ENCODE measurements at regions not wholly inside any gene's neighbourhood (a gene's known extent, or its start where the extent isn't known, plus 50 kb on each side); places are given as distances from the start of the nearest gene placed in this dataset.
"Not testable (repeated sequence)": the region's sequence is repeated elsewhere in the genome, so short reads cannot be mapped to it uniquely, and the experiment has no call there.

- Mint-ChIP-seq H3K9me3 (ENCODE audit: low read depth) (no peaks in the 10 kb centered on the region), H3K27me3 (peaks cover 3% of the 10 kb centered on the region), H3K36me3 (no peaks in the 10 kb centered on the region)
Observed at GRCh38 chr6:137316626-137317025, 97.4 kb upstream of the IFNGR1 start.

GRCh38 chr6:137315081-137315480, 95.9 kb upstream of the IFNGR1 start:
- Mint-ChIP-seq H3K4me1 (ENCODE audit: low read depth) (no peaks in the 10 kb centered on the region), H3K27me3 (peaks cover 1% of the 10 kb centered on the region), H3K27ac (no peak overlapping the region), H3K4me3 (no peak overlapping the region), H3K9me3 (ENCODE audit: low read depth) (no peaks in the 10 kb centered on the region), H3K36me3 (no peaks in the 10 kb centered on the region)

More at GRCh38 chr6:137316626-137317025, 97.4 kb upstream of the IFNGR1 start:
- Mint-ChIP-seq H3K4me3 (no peak overlapping the region), H3K4me1 (ENCODE audit: low read depth) (no peaks in the 10 kb centered on the region), H3K27ac (no peak overlapping the region)

- no peak overlapping the region for H3K27ac Mint-ChIP-seq
Observed at GRCh38 chr6:137313928-137314855, 95.0 kb upstream of the IFNGR1 start.

GRCh38 chr6:137313211-137313610, 94.0 kb upstream of the IFNGR1 start:
- no peaks in the 10 kb centered on the region for H3K36me3 Mint-ChIP-seq
- no peaks in the 10 kb centered on the region for H3K9me3 Mint-ChIP-seq (ENCODE audit: low read depth)
- H3K27ac Mint-ChIP-seq, result no peak overlapping the region
- peaks cover 1% of the 10 kb centered on the region for H3K27me3 Mint-ChIP-seq
- no peaks in the 10 kb centered on the region for H3K4me1 Mint-ChIP-seq (ENCODE audit: low read depth)
- no peak overlapping the region for H3K4me3 Mint-ChIP-seq

More at GRCh38 chr6:137313928-137314855, 95.0 kb upstream of the IFNGR1 start:
- Mint-ChIP-seq H3K4me3 (no peak overlapping the region), H3K36me3 (no peaks in the 10 kb centered on the region), H3K9me3 (ENCODE audit: low read depth) (no peaks in the 10 kb centered on the region), H3K4me1 (ENCODE audit: low read depth) (no peaks in the 10 kb centered on the region), H3K27me3 (peaks cover 1% of the 10 kb centered on the region)

GRCh38 chr6:137311940-137312339, 92.8 kb upstream of the IFNGR1 start:
- Mint-ChIP-seq H3K27ac (no peak overlapping the region), H3K27me3 (peaks cover 1% of the 10 kb centered on the region), H3K36me3 (no peaks in the 10 kb centered on the region), H3K4me1 (ENCODE audit: low read depth) (no peaks in the 10 kb centered on the region), H3K9me3 (ENCODE audit: low read depth) (no peaks in the 10 kb centered on the region), H3K4me3 (no peak overlapping the region)

- no peaks in the 10 kb centered on the region for H3K9me3 Mint-ChIP-seq (ENCODE audit: low read depth)
- no peaks in the 10 kb centered on the region for H3K36me3 Mint-ChIP-seq
- H3K27me3 Mint-ChIP-seq, result peaks cover 1% of the 10 kb centered on the region
- no peaks in the 10 kb centered on the region for H3K4me1 Mint-ChIP-seq (ENCODE audit: low read depth)
- H3K27ac Mint-ChIP-seq, result no peak overlapping the region
- H3K4me3 Mint-ChIP-seq, result no peak overlapping the region
Observed at GRCh38 chr6:137309078-137309762, 90.0 kb upstream of the IFNGR1 start.

GRCh38 chr6:137307163-137307854, 88.1 kb upstream of the IFNGR1 start:
- no peak overlapping the region for H3K27ac Mint-ChIP-seq
- H3K36me3 Mint-ChIP-seq, result no peaks in the 10 kb centered on the region
- H3K9me3 Mint-ChIP-seq (ENCODE audit: low read depth), result no peaks in the 10 kb centered on the region
- H3K27me3 Mint-ChIP-seq, result peaks cover 1% of the 10 kb centered on the region
- no peaks in the 10 kb centered on the region for H3K4me1 Mint-ChIP-seq (ENCODE audit: low read depth)
- H3K4me3 Mint-ChIP-seq, result no peak overlapping the region

GRCh38 chr6:137305691-137306090, 86.5 kb upstream of the IFNGR1 start:
- H3K4me1 Mint-ChIP-seq (ENCODE audit: low read depth), result no peaks in the 10 kb centered on the region
- H3K27ac Mint-ChIP-seq, result no peak overlapping the region
- H3K36me3 Mint-ChIP-seq, result no peaks in the 10 kb centered on the region
- no peaks in the 10 kb centered on the region for H3K9me3 Mint-ChIP-seq (ENCODE audit: low read depth)
- H3K4me3 Mint-ChIP-seq, result no peak overlapping the region
- H3K27me3 Mint-ChIP-seq, result no peaks in the 10 kb centered on the region

- H3K27ac Mint-ChIP-seq, result no peak overlapping the region
- H3K36me3 Mint-ChIP-seq, result no peaks in the 10 kb centered on the region
- no peak overlapping the region for H3K4me3 Mint-ChIP-seq
- H3K4me1 Mint-ChIP-seq (ENCODE audit: low read depth), result no peaks in the 10 kb centered on the region
- no peaks in the 10 kb centered on the region for H3K9me3 Mint-ChIP-seq (ENCODE audit: low read depth)
- no peaks in the 10 kb centered on the region for H3K27me3 Mint-ChIP-seq
Observed at GRCh38 chr6:137304020-137304780, 85.0 kb upstream of the IFNGR1 start.

- Mint-ChIP-seq H3K9me3 (ENCODE audit: low read depth) (no peaks in the 10 kb centered on the region), H3K36me3 (no peaks in the 10 kb centered on the region), H3K4me1 (ENCODE audit: low read depth) (no peaks in the 10 kb centered on the region), H3K27ac (no peak overlapping the region), H3K4me3 (no peak overlapping the region), H3K27me3 (no peaks in the 10 kb centered on the region)
Observed at GRCh38 chr6:137303441-137303840, 84.3 kb upstream of the IFNGR1 start.

GRCh38 chr6:137299681-137300080, 80.5 kb upstream of the IFNGR1 start:
- Mint-ChIP-seq H3K27me3 (no peaks in the 10 kb centered on the region), H3K36me3 (no peaks in the 10 kb centered on the region), H3K27ac (no peak overlapping the region), H3K4me1 (ENCODE audit: low read depth) (no peaks in the 10 kb centered on the region), H3K9me3 (ENCODE audit: low read depth) (no peaks in the 10 kb centered on the region), H3K4me3 (no peak overlapping the region)

GRCh38 chr6:137297887-137298286, 78.7 kb upstream of the IFNGR1 start:
- Mint-ChIP-seq H3K9me3 (ENCODE audit: low read depth) (no peaks in the 10 kb centered on the region), H3K4me1 (ENCODE audit: low read depth) (no peaks in the 10 kb centered on the region), H3K4me3 (no peak overlapping the region), H3K27me3 (no peaks in the 10 kb centered on the region), H3K27ac (no peak overlapping the region), H3K36me3 (no peaks in the 10 kb centered on the region)

GRCh38 chr6:137292326-137292725, 73.1 kb upstream of the IFNGR1 start:
- H3K27ac Mint-ChIP-seq; H3K36me3 Mint-ChIP-seq; H3K9me3 Mint-ChIP-seq (ENCODE audit: low read depth); H3K4me3 Mint-ChIP-seq; H3K4me1 Mint-ChIP-seq (ENCODE audit: low read depth); H3K27me3 Mint-ChIP-seq: not testable (repeated sequence)

- H3K36me3 Mint-ChIP-seq, result no peaks in the 10 kb centered on the region
Observed at GRCh38 chr6:137291441-137291840, 72.3 kb upstream of the IFNGR1 start.

More at GRCh38 chr6:137291441-137291840, 72.3 kb upstream of the IFNGR1 start:
- Mint-ChIP-seq H3K27me3 (peaks cover 8% of the 10 kb centered on the region), H3K4me1 (ENCODE audit: low read depth) (peaks cover 6% of the 10 kb centered on the region), H3K9me3 (ENCODE audit: low read depth) (no peaks in the 10 kb centered on the region), H3K27ac (no peak overlapping the region), H3K4me3 (no peak overlapping the region)
